NT2/D1 (cell line): ENCODE measurements at regions not wholly inside any gene's neighbourhood (a gene's known extent, or its start where the extent isn't known, plus 50 kb on each side); places are given as distances from the start of the nearest gene placed in this dataset.

Experiments used
- SUZ12 ChIP-seq: IDR thresholded peaks from 2 replicates; pipeline ENCODE4 v1.6.1; 2011; ENCODE audit not compliant: insufficient read length, insufficient read depth; ENCODE audit errors: extremely low read depth
- YY1 ChIP-seq: IDR thresholded peaks from 2 replicates; pipeline ENCODE4 v1.6.1; 2011; ENCODE audit not compliant: insufficient read length, insufficient read depth
- ZNF274 ChIP-seq: IDR thresholded peaks from 2 replicates; pipeline ENCODE4 v1.6.1; 2011; ENCODE audit warnings: mild to moderate bottlenecking, low read depth, low read length

GRCh38 chr16:66291833-66292232, 74.7 kb upstream of the CDH5 start:
- TF ChIP-seq YY1 (no peak), ZNF274 (no peak), SUZ12 (no peak)
